HG03066 (cell line): ENCODE measurements at regions not wholly inside any gene's neighbourhood (a gene's known extent, or its start where the extent isn't known, plus 50 kb on each side); places are given as distances from the start of the nearest gene placed in this dataset.

ENCODE experiments used
- ATAC-seq: cut with Tn5 transposase; IDR thresholded peaks from one replicate; pipeline ENCODE4 v1.9.1; 2021; ENCODE audit warnings: low read depth; ENCODE audit not compliant: unreplicated experiment

GRCh38 chr6:163646866-163647265 lies 232.3 kb downstream of the QKI start:
- ATAC-seq, result no peak

DNA sequence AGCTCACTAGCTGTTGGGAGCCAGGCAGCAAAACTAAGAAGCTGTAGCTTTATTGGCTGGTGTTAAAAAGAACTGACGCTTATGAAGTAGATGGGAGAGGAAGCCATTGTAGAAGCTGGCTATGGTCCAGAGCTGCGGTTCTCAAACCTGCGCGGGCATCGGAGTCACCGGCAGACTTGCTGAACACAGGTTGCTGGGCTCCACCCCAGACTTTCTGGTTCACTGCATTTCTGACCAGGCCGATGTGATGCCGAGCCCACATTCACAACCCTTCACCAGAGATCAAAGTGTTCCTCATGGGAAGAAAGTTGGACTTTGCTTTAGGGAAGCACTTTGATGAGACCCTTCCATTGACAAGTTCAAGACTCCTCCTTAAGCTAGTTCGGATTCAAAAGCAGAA lies 231.6 kb downstream of the QKI start:
- no peak for ATAC-seq

DNA sequence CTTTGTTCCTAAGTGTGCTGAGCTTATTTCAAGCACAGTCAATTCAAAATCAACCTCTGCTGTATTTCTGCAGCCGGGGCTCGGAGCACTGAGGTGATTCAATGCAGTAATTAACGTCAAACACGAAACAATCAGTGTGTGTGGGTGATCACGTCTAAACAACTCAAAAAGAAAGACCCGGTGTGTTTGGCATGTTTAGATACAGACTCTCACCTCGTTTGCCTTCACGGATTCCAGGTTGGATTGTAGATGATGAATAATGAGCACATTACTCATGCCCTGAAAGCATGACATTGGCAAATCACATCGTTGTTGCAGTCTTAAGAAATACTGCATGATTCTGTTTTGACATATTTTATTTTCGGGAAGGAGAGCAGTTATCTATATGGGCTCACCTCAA lies 231.0 kb downstream of the QKI start:
- no peak for ATAC-seq

GRCh38 chr6:163643866-163644265 lies 229.3 kb downstream of the QKI start:
- ATAC-seq, result no peak

- ATAC-seq, result no peak
Observed at GRCh38 chr6:163641706-163642105, 227.2 kb downstream of the QKI start.

GRCh38 chr6:163640641-163641040 lies 226.1 kb downstream of the QKI start:
- ATAC-seq, result no peak

- peak; percentile 96 for ATAC-seq
Observed at GRCh38 chr6:163637524-163637923, 223.0 kb downstream of the QKI start.

- no peak for ATAC-seq
Observed at GRCh38 chr6:163635731-163636364, 221.3 kb downstream of the QKI start.

DNA sequence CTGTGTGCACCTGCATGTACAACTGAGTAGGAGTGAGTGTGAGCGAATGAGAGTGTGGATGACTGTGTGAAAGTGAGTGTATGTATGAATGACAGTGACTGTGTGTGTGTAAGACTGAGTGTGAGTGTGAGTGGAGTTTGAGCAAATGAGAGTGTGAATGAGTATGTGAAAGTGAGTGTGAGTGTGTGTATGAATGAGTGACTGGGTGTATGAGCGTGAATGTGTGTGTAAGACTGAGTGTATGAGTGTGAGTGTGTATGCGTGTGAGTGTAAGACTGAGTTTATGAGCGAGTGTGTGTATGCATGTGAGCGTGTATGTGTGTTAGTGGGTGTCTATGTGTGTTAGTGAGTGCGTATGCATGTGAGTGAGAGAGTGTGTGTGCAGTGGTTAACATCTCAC lies 220.8 kb downstream of the QKI start:
- no peak for ATAC-seq

- ATAC-seq, result no peak
Observed at GRCh38 chr6:163634211-163635171, 220.0 kb downstream of the QKI start.

GRCh38 chr6:163630991-163631390 lies 216.5 kb downstream of the QKI start:
- no peak for ATAC-seq

DNA sequence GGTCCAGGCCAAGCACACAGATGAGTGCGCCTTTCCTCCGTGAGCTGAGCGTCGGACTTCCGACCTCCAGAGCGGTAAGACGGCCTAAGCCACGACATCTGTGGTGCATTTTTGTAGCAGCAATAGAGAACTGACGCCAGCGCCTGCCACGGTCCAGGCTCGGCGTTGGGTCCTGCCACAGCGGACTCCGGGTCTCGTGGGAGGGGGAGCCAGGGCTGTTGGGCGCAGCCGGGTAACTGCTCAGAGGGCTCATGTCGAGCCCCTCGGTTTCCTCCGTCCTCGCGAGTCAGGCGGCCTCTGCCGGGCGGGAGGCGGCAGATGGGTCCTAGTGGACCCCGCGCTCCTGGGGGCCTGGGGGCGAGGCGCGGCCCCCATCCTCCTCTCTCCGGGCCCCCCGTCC lies 216.1 kb downstream of the QKI start:
- no peak for ATAC-seq

GRCh38 chr6:163630096-163630495 lies 215.6 kb downstream of the QKI start:
- no peak for ATAC-seq
